Fibroblast of upper back skin (primary cell): ENCODE measurements at regions not wholly inside any gene's neighbourhood (a gene's known extent, or its start where the extent isn't known, plus 50 kb on each side); places are given as distances from the start of the nearest gene placed in this dataset.

Source experiments
- DNase-seq: peaks from one replicate; pipeline ENCODE4 v3.0.0-alpha.2; 2013

- peak; percentile 79 for DNase-seq
Observed at GRCh38 chr4:176443646-176444409, 124.1 kb downstream of the SPCS3 start.

GRCh38 chr4:176444741-176445140 is 125.0 kb downstream of the SPCS3 start:
- DNase-seq = peak; percentile 89

GRCh38 chr4:176448761-176449160 is 129.0 kb downstream of the SPCS3 start:
- no peak for DNase-seq

- no peak for DNase-seq
Observed at GRCh38 chr4:176451443-176451842, 131.7 kb downstream of the SPCS3 start.

GRCh38 chr4:176453079-176453478 is 133.3 kb downstream of the SPCS3 start:
- peak; percentile 7 for DNase-seq

GRCh38 chr4:176453658-176454057 is 133.9 kb downstream of the SPCS3 start:
- no peak for DNase-seq

GRCh38 chr4:176464748-176465147 is 145.0 kb downstream of the SPCS3 start:
- DNase-seq = no peak

- peak; percentile 92 for DNase-seq
Observed at GRCh38 chr4:176467001-176467400, 147.2 kb downstream of the SPCS3 start.

GRCh38 chr4:176469546-176469945 is 149.8 kb downstream of the SPCS3 start:
- peak; percentile 14 for DNase-seq

GRCh38 chr4:176470671-176471070 is 150.9 kb downstream of the SPCS3 start:
- DNase-seq = no peak

- DNase-seq = no peak
Observed at GRCh38 chr4:176475067-176475466, 155.3 kb downstream of the SPCS3 start.

- peak; percentile 27 for DNase-seq
Observed at GRCh38 chr4:176478076-176478475, 158.3 kb downstream of the SPCS3 start.

GRCh38 chr4:176479767-176480166 is 160.0 kb downstream of the SPCS3 start:
- DNase-seq = no peak

GRCh38 chr4:176482972-176483371 is 163.2 kb downstream of the SPCS3 start:
- no peak for DNase-seq

GRCh38 chr4:176484301-176484984 is 164.7 kb downstream of the SPCS3 start:
- no peak for DNase-seq

- no peak for DNase-seq
Observed at GRCh38 chr4:176489001-176489400, 169.2 kb downstream of the SPCS3 start.

- no peak for DNase-seq
Observed at GRCh38 chr4:176492646-176493302, 173.0 kb downstream of the SPCS3 start.

GRCh38 chr4:176498617-176499256 is 179.0 kb downstream of the SPCS3 start:
- DNase-seq = peak; percentile 45

GRCh38 chr4:176499518-176499917 is 179.8 kb downstream of the SPCS3 start:
- DNase-seq = peak; percentile 73

GRCh38 chr4:176500894-176501293 is 181.1 kb downstream of the SPCS3 start:
- no peak for DNase-seq

- no peak for DNase-seq
Observed at GRCh38 chr4:176504118-176504517, 184.4 kb downstream of the SPCS3 start.

GRCh38 chr4:176507845-176508533 is 188.2 kb downstream of the SPCS3 start:
- no peak for DNase-seq
